GM20000 (cell line): ENCODE measurements at regions not wholly inside any gene's neighbourhood (a gene's known extent, or its start where the extent isn't known, plus 50 kb on each side); places are given as distances from the start of the nearest gene placed in this dataset.

Experiments
- DNase-seq: peaks from one replicate; pipeline ENCODE4 v3.0.0; 2012; ENCODE audit warnings: low spot score
- CTCF ChIP-seq: IDR thresholded peaks from 2 replicates; pipeline ENCODE4 v1.5.1; 2012; ENCODE audit warnings: mild to moderate bottlenecking, control low read depth; ENCODE audit errors: extremely low read depth, missing control alignments

- no peak for DNase-seq
- TF ChIP-seq CTCF, result no peak
Observed at GRCh38 chr12:14307004-14307403, 58.5 kb upstream of the ATF7IP start.

GRCh38 chr12:14308516-14308915 is 57.0 kb upstream of the ATF7IP start:
- DNase-seq, result no peak
- TF ChIP-seq CTCF, result no peak

- no peak for TF ChIP-seq CTCF
- no peak for DNase-seq
Observed at GRCh38 chr12:14310866-14311265, 54.6 kb upstream of the ATF7IP start.

GRCh38 chr12:14313379-14314138 is 51.9 kb upstream of the ATF7IP start:
- no peak for TF ChIP-seq CTCF
- DNase-seq, result no peak

- no peak for DNase-seq
- no peak for TF ChIP-seq CTCF
Observed at GRCh38 chr12:14314801-14315200, 50.7 kb upstream of the ATF7IP start.

GRCh38 chr12:14315501-14315900 is 50.0 kb upstream of the ATF7IP start:
- no peak for DNase-seq
- no peak for TF ChIP-seq CTCF
